NCI-H128 (cell line): ENCODE measurements at regions not wholly inside any gene's neighbourhood (a gene's known extent, or its start where the extent isn't known, plus 50 kb on each side); places are given as distances from the start of the nearest gene placed in this dataset.

Source experiments
- DNase-seq: peaks from one replicate; lab custom pipeline; 2025; ENCODE audit not compliant: unreplicated experiment; lab: John Stamatoyannopoulos, UW

GRCh38 chr5:2903451-2904395, 152.2 kb upstream of the IRX2 start:
- no peak for DNase-seq

- DNase-seq: no peak
These were observed 151.3 kb upstream of the IRX2 start for GRCh38 chr5:2902742-2903297.

GRCh38 chr5:2902186-2902585, 150.7 kb upstream of the IRX2 start:
- DNase-seq: no peak

- DNase-seq: no peak
These were observed 150.0 kb upstream of the IRX2 start for GRCh38 chr5:2901511-2901910.

GRCh38 chr5:2901096-2901495, 149.6 kb upstream of the IRX2 start:
- DNase-seq: no peak

- no peak for DNase-seq
These were observed 148.9 kb upstream of the IRX2 start for GRCh38 chr5:2900360-2900759.

GRCh38 chr5:2899311-2899710, 147.8 kb upstream of the IRX2 start:
- no peak for DNase-seq

GRCh38 chr5:2898661-2899060, 147.2 kb upstream of the IRX2 start:
- DNase-seq: no peak

- no peak for DNase-seq
These were observed 145.9 kb upstream of the IRX2 start for GRCh38 chr5:2897276-2897961.

GRCh38 chr5:2896371-2897275, 145.1 kb upstream of the IRX2 start:
- DNase-seq: no peak

GRCh38 chr5:2895876-2896275, 144.4 kb upstream of the IRX2 start:
- no peak for DNase-seq

- DNase-seq: no peak
These were observed 143.7 kb upstream of the IRX2 start for GRCh38 chr5:2895196-2895595.

- DNase-seq: no peak
These were observed 143.3 kb upstream of the IRX2 start for GRCh38 chr5:2894736-2895135.

- no peak for DNase-seq
These were observed 142.8 kb upstream of the IRX2 start for GRCh38 chr5:2894316-2894715.

GRCh38 chr5:2892466-2893000, 141.1 kb upstream of the IRX2 start:
- no peak for DNase-seq

- no peak for DNase-seq
These were observed 140.3 kb upstream of the IRX2 start for GRCh38 chr5:2891781-2892180.

GRCh38 chr5:2890011-2890410, 138.5 kb upstream of the IRX2 start:
- DNase-seq: no peak

GRCh38 chr5:2888520-2889060, 137.1 kb upstream of the IRX2 start:
- DNase-seq: no peak

- DNase-seq: no peak
These were observed 136.2 kb upstream of the IRX2 start for GRCh38 chr5:2887481-2888348.
